ENCODE measurements at regions not wholly inside any gene's neighbourhood (a gene's known extent, or its start where the extent isn't known, plus 50 kb on each side); places are given as distances from the start of the nearest gene placed in this dataset.
A peak's percentile ranks its signal among the peaks of the same experiment; 100 is the strongest.

DNA sequence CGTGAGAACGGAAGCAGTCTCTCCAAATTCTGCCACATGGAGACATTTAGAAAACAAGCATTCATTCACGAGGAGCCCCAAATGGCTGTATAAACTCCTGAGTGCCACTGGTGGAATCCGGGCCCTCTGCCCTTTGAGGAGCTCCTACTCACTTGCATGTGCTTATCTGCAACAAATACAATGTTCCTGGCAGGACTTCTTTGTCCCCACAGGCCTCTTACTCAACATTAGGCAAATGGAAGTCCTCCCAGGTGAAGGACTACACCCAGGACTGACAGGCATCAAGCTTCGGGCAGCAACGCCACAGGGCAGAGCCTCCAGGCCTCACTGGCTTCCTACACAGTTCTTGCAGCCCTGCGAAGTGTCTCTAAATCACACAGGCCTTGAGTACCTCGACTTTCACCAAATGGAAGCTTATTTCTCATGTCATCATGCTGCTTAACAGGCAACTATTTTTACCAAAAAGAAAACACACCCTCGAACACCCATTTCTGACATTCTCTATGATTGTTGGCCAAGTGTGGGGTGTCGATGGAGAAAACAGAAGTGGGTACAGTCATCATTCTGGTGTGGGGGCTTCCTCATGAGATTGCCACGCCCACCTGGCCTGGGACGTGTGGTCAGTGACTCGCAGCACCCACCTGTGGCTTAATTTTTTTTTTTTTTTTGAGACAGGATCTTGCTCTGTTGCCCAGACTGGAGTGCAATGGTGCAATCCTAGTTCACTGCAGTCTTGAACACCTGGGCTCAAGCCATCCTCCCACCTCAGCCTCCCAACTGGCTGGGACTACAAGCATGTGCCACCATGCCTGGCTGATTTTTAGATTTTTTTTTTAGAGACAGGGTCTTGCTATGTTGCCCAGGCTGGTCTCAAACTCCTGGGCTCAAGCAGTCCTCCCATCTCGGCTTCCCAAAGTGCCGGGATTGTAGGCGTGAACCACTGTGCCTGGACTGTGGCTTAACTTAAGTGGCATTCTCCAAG is 186.8 kb upstream of the GLI2 start:
- H3K27ac ChIP-seq, result peak overlapping the region in 1 of 2 donors; percentile 2
- no peak for DNase-seq (ENCODE audit: low spot score in 2 of 2)
- H3K27me3 ChIP-seq, result no peaks in the 10 kb centered on the region
- no peaks in the 10 kb centered on the region for H3K9me3 ChIP-seq
- intact Hi-C loops (cut with DNase I; ENCODE audit: low total_unique reads), result no loop called here
- no peaks in the 10 kb centered on the region for H3K36me3 ChIP-seq
- peaks cover 4 to 7% of the 10 kb centered on the region in 2 donors for H3K4me1 ChIP-seq
- H3K4me3 ChIP-seq, result no peak overlapping the region
- TF ChIP-seq, protein P1, sequence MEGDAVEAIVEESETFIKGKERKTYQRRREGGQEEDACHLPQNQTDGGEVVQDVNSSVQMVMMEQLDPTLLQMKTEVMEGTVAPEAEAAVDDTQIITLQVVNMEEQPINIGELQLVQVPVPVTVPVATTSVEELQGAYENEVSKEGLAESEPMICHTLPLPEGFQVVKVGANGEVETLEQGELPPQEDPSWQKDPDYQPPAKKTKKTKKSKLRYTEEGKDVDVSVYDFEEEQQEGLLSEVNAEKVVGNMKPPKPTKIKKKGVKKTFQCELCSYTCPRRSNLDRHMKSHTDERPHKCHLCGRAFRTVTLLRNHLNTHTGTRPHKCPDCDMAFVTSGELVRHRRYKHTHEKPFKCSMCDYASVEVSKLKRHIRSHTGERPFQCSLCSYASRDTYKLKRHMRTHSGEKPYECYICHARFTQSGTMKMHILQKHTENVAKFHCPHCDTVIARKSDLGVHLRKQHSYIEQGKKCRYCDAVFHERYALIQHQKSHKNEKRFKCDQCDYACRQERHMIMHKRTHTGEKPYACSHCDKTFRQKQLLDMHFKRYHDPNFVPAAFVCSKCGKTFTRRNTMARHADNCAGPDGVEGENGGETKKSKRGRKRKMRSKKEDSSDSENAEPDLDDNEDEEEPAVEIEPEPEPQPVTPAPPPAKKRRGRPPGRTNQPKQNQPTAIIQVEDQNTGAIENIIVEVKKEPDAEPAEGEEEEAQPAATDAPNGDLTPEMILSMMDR (IDR thresholded peaks at IDR 0.05), result no peak
- TF ChIP-seq POLR2A (IDR thresholded peaks at IDR 0.05) (no peak), POLR2AphosphoS5 (IDR thresholded peaks at IDR 0.05) (no peak)

DNA sequence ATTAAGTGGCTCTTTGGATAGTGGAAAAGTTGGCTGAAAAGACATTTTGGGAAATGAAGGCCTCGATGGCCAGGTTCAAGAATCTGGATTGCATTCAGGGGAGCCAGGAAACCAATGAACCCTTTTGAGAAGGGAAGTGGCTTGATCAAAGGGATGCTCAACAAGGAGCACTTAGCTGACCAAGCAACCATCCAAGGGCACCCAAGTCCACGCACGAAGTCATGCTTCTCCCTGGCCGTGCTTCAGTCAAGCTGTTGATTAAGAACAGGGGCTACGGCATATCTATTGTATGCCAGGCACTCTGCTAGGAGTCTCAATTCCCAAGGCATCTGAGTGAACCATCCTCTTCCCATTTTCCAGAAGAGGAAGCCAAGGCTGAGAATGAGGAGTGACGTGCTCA is 185.8 kb upstream of the GLI2 start:
- Histone ChIP-seq H3K27ac (peak overlapping the region in 1 of 2 donors; percentile 84), H3K9me3 (no peaks in the 10 kb centered on the region)
- intact Hi-C loops (cut with DNase I; ENCODE audit: low total_unique reads), result loop anchor here (5.0 kb wide), 1 partner anchor 578 kb away; no protein-coding TSS in a partner anchor

DNA sequence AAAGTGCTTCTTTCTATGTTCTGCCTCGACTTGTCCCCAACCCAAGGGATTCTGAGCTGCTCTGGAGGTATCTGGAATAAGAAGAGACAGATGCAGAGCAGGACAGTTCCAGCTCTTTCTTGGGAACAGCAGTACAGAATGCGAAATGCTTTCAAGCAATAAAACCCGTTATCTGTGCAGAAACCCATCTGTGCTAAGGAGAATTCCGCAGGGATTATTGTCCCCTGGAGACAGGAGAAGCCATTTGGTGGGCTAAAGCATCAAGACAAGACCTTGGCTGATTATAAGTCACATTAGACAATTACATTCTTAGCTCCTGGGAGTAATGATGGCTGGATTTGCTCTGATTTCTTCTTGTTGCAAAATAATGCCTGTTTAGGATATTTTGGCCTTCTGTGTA is 185.4 kb upstream of the GLI2 start:
- Histone ChIP-seq H3K4me3 (no peak overlapping the region), H3K27ac (peak overlapping the region in 1 of 2 donors; percentile 84), H3K27me3 (no peaks in the 10 kb centered on the region), H3K36me3 (no peaks in the 10 kb centered on the region), H3K4me1 (peaks cover 4 to 7% of the 10 kb centered on the region in 2 donors), H3K9me3 (no peaks in the 10 kb centered on the region)
- intact Hi-C loops (cut with DNase I; ENCODE audit: low total_unique reads), result loop anchor here (5.0 kb wide), 1 partner anchor 578 kb away; no protein-coding TSS in a partner anchor
- no peak for DNase-seq (ENCODE audit: low spot score in 2 of 2)
- TF ChIP-seq POLR2A (IDR thresholded peaks at IDR 0.05) (no peak), POLR2AphosphoS5 (IDR thresholded peaks at IDR 0.05) (no peak)
- TF ChIP-seq, protein P1 (IDR thresholded peaks at IDR 0.05), result no peak

More for the DNA sequence above, 185.8 kb upstream of the GLI2 start:
- H3K36me3 ChIP-seq, result no peaks in the 10 kb centered on the region
- H3K4me1 ChIP-seq, result peaks cover 4 to 7% of the 10 kb centered on the region in 2 donors
- TF ChIP-seq, protein P1 (IDR thresholded peaks at IDR 0.05), result no peak
- no peak for TF ChIP-seq POLR2A (IDR thresholded peaks at IDR 0.05)
- no peak for TF ChIP-seq POLR2AphosphoS5 (IDR thresholded peaks at IDR 0.05)
- H3K27me3 ChIP-seq, result no peaks in the 10 kb centered on the region
- DNase-seq (ENCODE audit: low spot score in 2 of 2), result no peak
- no peak overlapping the region for H3K4me3 ChIP-seq

DNA sequence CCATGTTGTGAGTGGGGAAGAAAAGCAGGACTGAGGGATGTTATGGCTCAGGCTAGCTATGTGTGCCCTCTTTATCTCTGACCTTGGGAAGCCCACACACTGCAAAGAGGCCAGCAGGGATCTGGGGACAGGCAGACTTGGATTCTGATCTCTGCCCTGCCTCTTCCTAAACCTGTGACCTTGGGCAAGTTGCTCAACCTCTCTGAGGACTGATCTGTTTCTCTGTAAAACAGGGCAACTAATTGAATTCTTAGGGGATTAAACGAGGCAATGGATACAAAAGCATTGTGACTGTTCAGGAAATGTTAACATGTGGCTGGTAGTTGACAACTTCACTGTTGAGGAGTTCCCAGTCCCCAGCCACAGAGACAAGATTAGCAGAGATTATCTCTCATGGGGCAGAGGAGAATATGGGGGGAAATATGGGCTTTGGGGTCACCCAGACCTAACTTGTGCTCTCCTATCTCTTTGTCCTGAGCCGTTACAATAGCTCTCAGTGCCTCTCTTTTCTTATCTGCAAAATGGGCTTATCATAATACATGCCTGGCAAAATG is 184.7 kb upstream of the GLI2 start:
- no peak for DNase-seq (ENCODE audit: low spot score in 2 of 2)
- TF ChIP-seq POLR2AphosphoS5 (IDR thresholded peaks at IDR 0.05) (no peak), POLR2A (IDR thresholded peaks at IDR 0.05) (no peak)
- TF ChIP-seq, protein P1 (IDR thresholded peaks at IDR 0.05), result no peak
- Histone ChIP-seq H3K9me3 (no peaks in the 10 kb centered on the region), H3K4me1 (peaks cover 4 to 7% of the 10 kb centered on the region in 2 donors), H3K4me3 (no peak overlapping the region), H3K27ac (peak overlapping the region in 1 of 2 donors; percentile 84), H3K27me3 (no peaks in the 10 kb centered on the region), H3K36me3 (no peaks in the 10 kb centered on the region)
- intact Hi-C loops (cut with DNase I; ENCODE audit: low total_unique reads), result loop anchor here (5.0 kb wide), 1 partner anchor 579 kb away; no protein-coding TSS in a partner anchor
